H1 (cell line): ENCODE measurements at regions not wholly inside any gene's neighbourhood (a gene's known extent, or its start where the extent isn't known, plus 50 kb on each side); places are given as distances from the start of the nearest gene placed in this dataset.

ENCODE experiments used
- CHD2 ChIP-seq: IDR thresholded peaks from 2 replicates; pipeline ENCODE4 v1.6.1; 2012; ENCODE audit warnings: low read length, improper control_type of control experiment
- CHD7 ChIP-seq: fragments of 300-600 bp; sonication (generic); IDR thresholded peaks from 2 replicates; pipeline ENCODE4 v1.7.1; 2012; ENCODE audit warnings: low read length, moderate library complexity, mild to moderate bottlenecking, inconsistent platforms; ENCODE audit not compliant: insufficient replicate concordance
- CTCF ChIP-seq, 3 experiments: IDR thresholded peaks; 1 replicate in 2 of 3; 2 replicates in 1 of 3; pipeline versions ENCODE4 v1.5.1 to v1.6.1; 2011; ENCODE audit warnings: low read length in 3 of 3, mild to moderate bottlenecking in 3 of 3, inconsistent platforms in 2 of 3, low read depth in 1 of 3, moderate library complexity in 1 of 3; ENCODE audit not compliant: insufficient read depth in 1 of 3; ENCODE audit errors: control extremely low read depth in 1 of 3
- E2F6 ChIP-seq: IDR thresholded peaks from 2 replicates; pipeline ENCODE4 v1.6.1; 2012; ENCODE audit warnings: inconsistent platforms
- EGR1 ChIP-seq: IDR thresholded peaks from 2 replicates; pipeline ENCODE4 v1.6.1; 2011; ENCODE audit warnings: low read depth, low read length, borderline replicate concordance
- JUN ChIP-seq: IDR thresholded peaks from 2 replicates; pipeline ENCODE4 v1.6.1; 2011; ENCODE audit warnings: low read depth, mild to moderate bottlenecking, improper control_type of control experiment, low read length
- KDM4A ChIP-seq: IDR thresholded peaks from one replicate; pipeline ENCODE4 v1.7.1; 2012; ENCODE audit warnings: low read depth, mild to moderate bottlenecking, moderate library complexity, low read length, inconsistent platforms; ENCODE audit not compliant: severe bottlenecking
- RBBP5 ChIP-seq: IDR thresholded peaks from 2 replicates; pipeline ENCODE4 v1.7.1; 2012; ENCODE audit warnings: low read depth, mild to moderate bottlenecking, inconsistent platforms, low read length, moderate library complexity, borderline replicate concordance

DNA sequence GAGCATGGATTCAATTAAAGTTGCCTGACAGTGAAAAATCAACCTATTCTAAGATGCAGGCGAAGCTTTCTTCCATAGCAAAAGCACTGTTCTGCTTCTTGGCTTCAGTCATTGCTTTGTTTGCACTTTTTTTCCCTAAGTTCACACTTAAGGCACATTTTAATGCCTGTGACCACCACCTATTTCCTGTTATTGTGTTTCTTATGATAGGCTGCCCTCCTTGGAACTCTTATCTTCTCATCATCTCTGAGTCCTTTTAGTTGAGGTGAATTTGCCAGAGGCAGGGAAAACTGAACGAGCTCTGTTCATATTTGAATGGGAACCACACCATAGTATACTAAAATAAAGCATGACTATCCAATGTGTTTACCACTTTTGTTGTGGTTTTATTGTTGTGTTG, 119.8 kb downstream of the SPCS3 start (continued):
- no peak for TF ChIP-seq CHD7
- no peak for TF ChIP-seq EGR1
- TF ChIP-seq JUN, result no peak
- TF ChIP-seq CHD2, result no peak
- no peak for TF ChIP-seq CTCF (IDR thresholded peaks at IDR 0.05; ENCODE audit: control extremely low read depth in 1 of 3, insufficient read depth in 1 of 3, low read depth in 1 of 3, low read length in 3 of 3)
- no peak for TF ChIP-seq E2F6
- TF ChIP-seq KDM4A, result no peak
- no peak for TF ChIP-seq RBBP5
